ENCODE measurements at regions not wholly inside any gene's neighbourhood (a gene's known extent, or its start where the extent isn't known, plus 50 kb on each side); places are given as distances from the start of the nearest gene placed in this dataset.

- Histone ChIP-seq H3K9ac (ENCODE audit: low read depth in 1 of 2, low read length in 2 of 2) (no peak overlapping the region), H3K9me3 (ENCODE audit: control insufficient read depth in 4 of 4, low read length in 3 of 4) (no peaks in the 10 kb centered on the region), H3K27ac (ENCODE audit: low read depth in 1 of 2, low read length in 2 of 2) (no peak overlapping the region), H3K36me3 (ENCODE audit: control insufficient read depth in 4 of 4, insufficient read depth in 3 of 4, low read depth in 1 of 4, low read length in 3 of 4) (no peaks in the 10 kb centered on the region), H3K27me3 (ENCODE audit: control insufficient read depth in 4 of 4, insufficient read depth in 4 of 4, low read length in 3 of 4) (no peaks in the 10 kb centered on the region), H3K4me3 (ENCODE audit: low read depth in 1 of 3, low read length in 3 of 3) (no peak overlapping the region), H3K4me1 (ENCODE audit: control insufficient read depth in 4 of 4, insufficient read depth in 4 of 4, low read length in 3 of 4) (no peaks in the 10 kb centered on the region)
- WGBS: 57% methylated on average over 2 of the region's 2 CpGs
- no peak for DNase-seq (ENCODE audit: low spot score)
- no peak for TF ChIP-seq YY1 (IDR thresholded peaks at IDR 0.05)
- TF ChIP-seq ZBTB33 (IDR thresholded peaks at IDR 0.05): no peak
- no peak for TF ChIP-seq MAX (IDR thresholded peaks at IDR 0.05)
- no peak for TF ChIP-seq FOXA1 (IDR thresholded peaks at IDR 0.05)
- no peak for TF ChIP-seq REST (IDR thresholded peaks at IDR 0.05)
These were observed 267.5 kb downstream of the NKX6-1 start for GRCh38 chr4:84231539-84232055.

GRCh38 chr4:84224522-84224921 is 274.6 kb downstream of the NKX6-1 start:
- no peak overlapping the region for H3K9ac ChIP-seq (ENCODE audit: low read depth in 1 of 2, low read length in 2 of 2)
- H3K4me1 ChIP-seq (ENCODE audit: control insufficient read depth in 4 of 4, insufficient read depth in 4 of 4, low read length in 3 of 4): no peaks in the 10 kb centered on the region
- H3K4me3 ChIP-seq (ENCODE audit: low read depth in 1 of 3, low read length in 3 of 3): no peak overlapping the region
- no peak overlapping the region for H3K27ac ChIP-seq (ENCODE audit: low read depth in 1 of 2, low read length in 2 of 2)
- H3K36me3 ChIP-seq (ENCODE audit: control insufficient read depth in 4 of 4, insufficient read depth in 3 of 4, low read depth in 1 of 4, low read length in 3 of 4): no peaks in the 10 kb centered on the region
- no peak for TF ChIP-seq NR2F2 (IDR thresholded peaks at IDR 0.05)
- no peak for TF ChIP-seq RAD21 (IDR thresholded peaks at IDR 0.05)
- TF ChIP-seq FOXA2 (IDR thresholded peaks at IDR 0.05): no peak
- no peak for TF ChIP-seq EGR1 (IDR thresholded peaks at IDR 0.05; ENCODE audit: low read depth in 2 of 2)
- TF ChIP-seq SP1 (IDR thresholded peaks at IDR 0.05): no peak
- no peak for TF ChIP-seq HNF4A (conservative IDR thresholded peaks at IDR 0.05)
- no peak for TF ChIP-seq HNF4G (IDR thresholded peaks at IDR 0.05)
- no peaks in the 10 kb centered on the region for H3K9me3 ChIP-seq (ENCODE audit: control insufficient read depth in 4 of 4, low read length in 3 of 4)
- H3K27me3 ChIP-seq (ENCODE audit: control insufficient read depth in 4 of 4, insufficient read depth in 4 of 4, low read length in 3 of 4): no peaks in the 10 kb centered on the region
- 44% methylated on average over 4 of the region's 4 CpGs for WGBS
- DNase-seq (ENCODE audit: low spot score): no peak

GRCh38 chr4:84221704-84222103 is 277.4 kb downstream of the NKX6-1 start:
- TF ChIP-seq MAX (IDR thresholded peaks at IDR 0.05) (no peak), JUND (IDR thresholded peaks at IDR 0.05) (no peak)
- H3K4me1 ChIP-seq (ENCODE audit: control insufficient read depth in 4 of 4, insufficient read depth in 4 of 4, low read length in 3 of 4): no peaks in the 10 kb centered on the region
- WGBS: 62% methylated on average over 4 of the region's 4 CpGs
- no peaks in the 10 kb centered on the region for H3K9me3 ChIP-seq (ENCODE audit: control insufficient read depth in 4 of 4, low read length in 3 of 4)
- DNase-seq (ENCODE audit: low spot score): no peak
- H3K4me3 ChIP-seq (ENCODE audit: low read depth in 1 of 3, low read length in 3 of 3): no peak overlapping the region
- no peaks in the 10 kb centered on the region for H3K27me3 ChIP-seq (ENCODE audit: control insufficient read depth in 4 of 4, insufficient read depth in 4 of 4, low read length in 3 of 4)
- no peak overlapping the region for H3K9ac ChIP-seq (ENCODE audit: low read depth in 1 of 2, low read length in 2 of 2)
- no peak overlapping the region for H3K27ac ChIP-seq (ENCODE audit: low read depth in 1 of 2, low read length in 2 of 2)
- H3K36me3 ChIP-seq (ENCODE audit: control insufficient read depth in 4 of 4, insufficient read depth in 3 of 4, low read depth in 1 of 4, low read length in 3 of 4): no peaks in the 10 kb centered on the region
